LNCAP (cell line): ENCODE measurements at regions not wholly inside any gene's neighbourhood (a gene's known extent, or its start where the extent isn't known, plus 50 kb on each side); places are given as distances from the start of the nearest gene placed in this dataset.

ENCODE experiments used
- TF ChIP-seq, protein P1 (sequence below): fragments of 450-650 bp; IDR thresholded peaks from 2 replicates; pipeline ENCODE4 v1.5.1; 2017; ENCODE audit warnings: mild to moderate bottlenecking

DNA sequence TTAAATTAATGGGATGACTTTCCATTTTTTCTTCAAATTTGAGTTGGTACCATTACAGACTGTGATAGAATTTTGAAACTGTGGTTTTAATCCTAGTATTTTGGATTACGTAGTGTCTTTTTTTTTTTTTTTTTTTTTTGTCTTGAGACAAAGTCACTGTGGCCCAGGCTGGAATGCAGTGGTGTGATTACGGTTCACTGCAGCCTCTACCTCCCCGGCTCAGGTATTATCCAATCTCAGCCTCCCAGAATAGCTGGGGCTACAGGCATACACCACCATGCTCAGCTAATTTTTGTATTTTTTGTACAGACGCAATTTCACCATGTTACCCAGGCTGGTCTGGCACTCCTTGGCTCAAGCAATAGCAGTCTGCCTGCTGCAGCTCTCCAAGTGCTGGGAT is 87.1 kb downstream of the SOX4 start:
- TF ChIP-seq, protein P1, sequence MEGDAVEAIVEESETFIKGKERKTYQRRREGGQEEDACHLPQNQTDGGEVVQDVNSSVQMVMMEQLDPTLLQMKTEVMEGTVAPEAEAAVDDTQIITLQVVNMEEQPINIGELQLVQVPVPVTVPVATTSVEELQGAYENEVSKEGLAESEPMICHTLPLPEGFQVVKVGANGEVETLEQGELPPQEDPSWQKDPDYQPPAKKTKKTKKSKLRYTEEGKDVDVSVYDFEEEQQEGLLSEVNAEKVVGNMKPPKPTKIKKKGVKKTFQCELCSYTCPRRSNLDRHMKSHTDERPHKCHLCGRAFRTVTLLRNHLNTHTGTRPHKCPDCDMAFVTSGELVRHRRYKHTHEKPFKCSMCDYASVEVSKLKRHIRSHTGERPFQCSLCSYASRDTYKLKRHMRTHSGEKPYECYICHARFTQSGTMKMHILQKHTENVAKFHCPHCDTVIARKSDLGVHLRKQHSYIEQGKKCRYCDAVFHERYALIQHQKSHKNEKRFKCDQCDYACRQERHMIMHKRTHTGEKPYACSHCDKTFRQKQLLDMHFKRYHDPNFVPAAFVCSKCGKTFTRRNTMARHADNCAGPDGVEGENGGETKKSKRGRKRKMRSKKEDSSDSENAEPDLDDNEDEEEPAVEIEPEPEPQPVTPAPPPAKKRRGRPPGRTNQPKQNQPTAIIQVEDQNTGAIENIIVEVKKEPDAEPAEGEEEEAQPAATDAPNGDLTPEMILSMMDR = no peak

DNA sequence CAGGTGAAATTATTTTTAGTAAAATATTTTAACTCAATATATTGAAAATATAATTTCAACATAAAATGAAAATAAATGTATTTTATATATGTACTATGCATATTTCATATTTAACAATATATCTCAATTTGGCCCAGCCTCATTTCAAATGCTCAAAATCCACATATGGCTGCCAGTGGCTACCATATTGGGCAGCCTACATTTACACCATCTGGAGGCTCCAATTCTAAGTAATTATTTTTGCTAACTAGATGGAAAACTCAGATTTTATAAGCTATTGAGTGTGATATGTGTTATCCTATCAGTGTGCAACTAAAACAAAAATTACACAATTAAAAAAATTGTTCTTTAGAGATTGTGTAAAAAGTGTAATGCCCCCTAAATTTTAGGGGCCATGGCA is 96.9 kb downstream of the SOX4 start:
- TF ChIP-seq, protein P1 = no peak

DNA sequence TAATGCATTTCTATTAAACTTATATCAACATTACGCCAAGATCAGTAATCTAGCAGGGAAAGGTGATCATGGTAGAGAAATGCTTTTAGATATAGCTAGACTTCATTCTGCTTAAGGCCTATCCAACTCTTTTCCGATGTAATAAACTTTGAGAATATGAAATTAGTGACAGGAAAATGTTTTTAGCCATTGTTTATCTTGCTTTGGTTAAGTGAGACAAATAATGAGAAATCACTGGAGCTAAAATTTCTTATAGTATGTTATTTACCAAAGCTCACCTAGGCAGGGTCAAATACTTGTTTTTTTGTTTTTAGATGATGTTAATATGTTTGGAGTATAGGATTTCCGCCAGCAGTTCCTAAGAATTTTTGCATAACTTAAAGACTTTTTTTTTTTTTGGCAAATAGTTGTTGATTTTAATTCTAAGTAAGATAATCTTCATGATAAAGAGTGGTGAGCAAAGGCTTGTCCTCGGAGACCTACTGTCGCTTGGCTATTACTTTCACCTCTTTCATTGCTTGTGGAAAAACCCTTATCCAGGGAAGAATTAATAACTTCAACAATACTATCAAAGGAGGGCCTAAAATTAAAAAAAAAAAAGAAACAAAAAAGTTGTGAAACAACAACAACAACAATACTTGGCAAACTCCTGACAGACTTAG is 98.3 kb downstream of the SOX4 start:
- TF ChIP-seq, protein P1 = no peak

DNA sequence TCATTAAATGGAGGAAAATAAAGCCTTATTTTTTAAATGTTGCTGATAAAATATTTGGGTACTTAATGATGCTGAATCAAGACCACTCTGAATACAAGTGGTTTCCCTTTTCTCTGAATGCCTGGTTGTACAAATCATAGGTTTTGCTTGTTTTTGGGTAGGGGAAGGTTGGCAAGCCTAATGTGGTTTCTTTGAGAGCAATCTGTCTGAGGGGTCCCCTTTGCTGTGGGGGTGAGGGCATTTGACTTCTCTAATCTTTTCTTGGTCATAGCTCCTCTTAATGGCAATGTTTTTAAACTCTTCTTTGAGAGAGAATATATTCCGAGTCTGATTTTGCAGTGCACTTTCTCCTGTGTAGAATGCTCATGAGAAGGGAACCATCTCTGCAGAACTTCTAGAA is 99.2 kb downstream of the SOX4 start:
- TF ChIP-seq, protein P1 = no peak

DNA sequence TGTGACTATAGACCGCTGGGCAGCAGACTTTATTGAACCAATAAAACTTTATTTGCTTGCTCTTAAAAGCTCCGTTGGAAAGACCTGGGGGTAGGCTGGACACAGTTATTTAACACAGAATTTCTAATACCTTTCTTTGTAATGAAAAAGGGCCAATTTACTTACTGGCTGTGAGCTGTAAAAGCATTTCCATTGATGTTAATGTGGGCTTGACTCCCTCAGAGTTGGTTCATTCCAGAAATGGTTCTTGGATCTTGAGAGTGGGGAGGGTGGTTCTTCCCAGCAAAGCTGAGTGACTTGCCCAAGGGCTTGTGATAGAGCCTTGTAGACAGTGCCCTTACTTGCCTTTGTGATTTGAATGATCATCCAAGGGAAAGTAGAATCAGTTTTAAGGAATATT is 100.6 kb downstream of the SOX4 start:
- TF ChIP-seq, protein P1 = no peak

DNA sequence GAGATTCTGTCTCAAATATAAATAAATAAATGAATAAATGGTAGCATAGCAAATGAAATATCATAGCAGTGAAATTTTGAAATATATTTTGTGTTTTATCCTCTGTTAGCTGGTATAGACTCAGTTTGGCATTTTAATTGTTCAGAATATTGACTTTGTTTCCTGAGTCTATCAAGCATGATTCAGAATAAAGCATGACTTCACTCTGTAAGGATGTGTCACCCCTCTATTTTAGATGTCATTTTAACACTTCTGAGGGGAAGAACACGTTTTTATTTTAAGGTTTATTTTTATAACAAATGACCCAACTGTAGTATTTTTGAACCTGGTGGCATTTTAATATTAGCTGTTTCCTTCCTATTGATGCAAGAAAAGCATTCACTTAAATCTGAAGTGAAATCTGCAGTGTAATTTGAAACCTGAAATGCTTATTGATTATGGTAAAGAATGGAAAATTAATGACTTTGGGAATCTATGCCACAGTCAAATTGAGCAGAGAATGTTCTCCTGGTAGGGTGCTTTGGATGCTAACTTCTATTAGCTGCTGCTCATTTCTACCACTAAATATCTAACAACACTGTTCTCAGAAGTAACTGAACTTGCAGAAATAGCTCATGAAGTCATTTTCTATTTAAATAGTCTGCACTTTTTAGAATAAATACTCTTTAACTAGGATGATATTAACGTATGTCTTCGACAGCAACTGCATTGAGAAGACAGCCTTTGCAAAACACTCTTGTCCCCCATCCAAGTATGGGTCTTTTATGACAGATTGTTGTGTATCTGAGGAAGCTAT is 114.2 kb downstream of the SOX4 start:
- TF ChIP-seq, protein P1 = no peak

DNA sequence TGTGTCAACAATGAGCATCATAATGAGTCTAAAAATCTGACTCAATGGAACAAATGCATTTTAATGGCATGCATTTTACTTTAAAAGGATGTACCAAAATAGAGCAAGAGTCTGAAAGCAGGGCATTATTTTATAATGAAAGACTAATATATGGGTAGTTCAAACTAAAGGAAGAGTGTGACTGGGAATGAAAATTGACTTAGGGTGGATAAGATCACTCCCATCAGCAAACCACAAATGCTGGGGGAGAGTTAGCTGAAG is 114.7 kb downstream of the SOX4 start:
- TF ChIP-seq, protein P1 = no peak
